HCT116 (cell line): ENCODE measurements at regions not wholly inside any gene's neighbourhood (a gene's known extent, or its start where the extent isn't known, plus 50 kb on each side); places are given as distances from the start of the nearest gene placed in this dataset.

ENCODE experiments used
- ATAC-seq: fragments of 200-7000 bp; cut with Tn5 transposase; 2 replicates; pipeline ENCODE4 v1.9.1; 2020; ENCODE audit warnings: mild to moderate bottlenecking, moderate library complexity
- BruUV-seq: library from RNA; stranded (reverse); fragments of 400-500 nt; replicated peaks from 2 replicates; lab custom pipeline; 2021; lab: Mats Ljungman, UMichigan
- CTCF ChIA-PET: fragments of 300-600 bp; sonication (Branson Sonifier 250); formaldehyde crosslinking; loops from one replicate; lab custom pipeline; 2021; ENCODE audit warnings: antibody characterized with exemption; lab: Charles Lee
- POLR2A ChIA-PET: fragments of 300-600, 350-600 bp; sonication (Branson Sonifier 250); formaldehyde crosslinking; loops from one replicate; lab custom pipeline; 2021; ENCODE audit warnings: antibody characterized with exemption; lab: Charles Lee
- RAD21 ChIA-PET, 2 experiments: fragments of 300-600 bp; sonication (Branson Sonifier 250); formaldehyde crosslinking; loops; one replicate each; lab custom pipeline; 2023; ENCODE audit warnings: low total read pairs in 2 of 2; ENCODE audit not compliant: uncharacterized antibody in 2 of 2, unreplicated experiment in 2 of 2, low non-redundant PET in 1 of 2; lab: Charles Lee
- DNase-seq: peaks from one replicate; pipeline ENCODE4 v3.0.0-alpha.2; 2010; ENCODE audit warnings: low read depth, low spot score
- H2AFZ ChIP-seq: fragments of 200-600 bp; shearing (Covaris generic), sonication (generic); 2 replicates; pipeline ENCODE4 v1.6.1; 2017; ENCODE audit warnings: low read depth, mixed run types, mixed read lengths, antibody characterized with exemption, low read length; ENCODE audit not compliant: poor library complexity, severe bottlenecking
- H3K27ac ChIP-seq: 2 replicates; pipeline ENCODE4 v1.5.1; 2012; ENCODE audit warnings: low read depth, low read length
- H3K27me3 ChIP-seq: fragments of 200-600 bp; sonication (generic); 2 replicates; pipeline ENCODE4 v1.6.1; 2016; ENCODE audit warnings: mixed run types, low read length, mixed read lengths; ENCODE audit not compliant: insufficient read depth
- H3K36me3 ChIP-seq, 2 experiments: fragments of 200-500 bp in 1 of 2; fragments of 200-600 bp in 1 of 2; sonication (Bioruptor generic) in 1 of 2; sonication (generic) in 1 of 2; 2 replicates each; pipeline versions ENCODE4 v1.5.1 to v1.6.1; 2014 to 2016; ENCODE audit warnings: low read length in 2 of 2, inconsistent platforms in 1 of 2, mixed read lengths in 1 of 2, mixed run types in 1 of 2; ENCODE audit not compliant: insufficient read depth in 2 of 2, control insufficient read depth in 1 of 2
- H3K4me1 ChIP-seq, 2 experiments: fragments of 200-600 bp in 1 of 2; sonication (generic) in 1 of 2; 2 replicates each; pipeline versions ENCODE4 v1.5.1 to v1.6.1; 2012 to 2017; ENCODE audit warnings: low read length in 2 of 2, inconsistent platforms in 1 of 2, mild to moderate bottlenecking in 1 of 2, mixed read lengths in 1 of 2, mixed run types in 1 of 2, moderate library complexity in 1 of 2; ENCODE audit not compliant: insufficient read depth in 2 of 2, control insufficient read depth in 1 of 2
- H3K4me2 ChIP-seq: fragments of 200-600 bp; sonication (generic); 2 replicates; pipeline ENCODE4 v1.6.1; 2017; ENCODE audit warnings: mixed run types, low read length, mixed read lengths
- H3K4me3 ChIP-seq, 2 experiments: fragments of 200-600 bp in 1 of 2; sonication (generic) in 1 of 2; replicated peaks in 1 of 2; 2 replicates each; pipeline ENCODE4 v1.5.1; 2011 to 2016; ENCODE audit warnings: low read length in 2 of 2, control low read depth in 1 of 2, low read depth in 1 of 2, mild to moderate bottlenecking in 1 of 2, mixed read lengths in 1 of 2, mixed run types in 1 of 2
- H3K79me2 ChIP-seq: fragments of 200-600 bp; sonication (generic); 2 replicates; pipeline ENCODE4 v1.6.1; 2017; ENCODE audit warnings: mild to moderate bottlenecking, mixed run types, low read length, moderate library complexity, mixed read lengths; ENCODE audit not compliant: insufficient read depth
- H3K9ac ChIP-seq: fragments of 200-600 bp; sonication (generic); 2 replicates; pipeline ENCODE4 v1.6.1; 2016; ENCODE audit warnings: low read length, mixed read lengths
- H3K9me2 ChIP-seq: fragments of 200-600 bp; sonication (generic), shearing (Covaris generic); 2 replicates; pipeline ENCODE4 v1.6.1; 2017; ENCODE audit warnings: mixed run types, mild to moderate bottlenecking, moderate library complexity; ENCODE audit not compliant: insufficient read depth
- H3K9me3 ChIP-seq, 2 experiments: fragments of 200-500 bp in 1 of 2; fragments of 200-600 bp in 1 of 2; sonication (Bioruptor generic) in 1 of 2; sonication (generic) in 1 of 2; 2 replicates each; pipeline ENCODE4 v1.6.1; 2014 to 2017; ENCODE audit warnings: low read length in 2 of 2, mixed read lengths in 2 of 2, inconsistent platforms in 1 of 2, low read depth in 1 of 2, mild to moderate bottlenecking in 1 of 2, mixed run types in 1 of 2, moderate library complexity in 1 of 2; ENCODE audit not compliant: control insufficient read depth in 1 of 2, insufficient read depth in 1 of 2
- H4K20me1 ChIP-seq: fragments of 200-600 bp; sonication (generic), shearing (Covaris generic); 2 replicates; pipeline ENCODE4 v1.6.1; 2017; ENCODE audit warnings: mixed run types, mild to moderate bottlenecking, moderate library complexity; ENCODE audit not compliant: insufficient read depth
- CEBPB ChIP-seq: IDR thresholded peaks from 2 replicates; pipeline ENCODE4 v1.6.1; 2012; ENCODE audit warnings: low read depth
- RAD21 ChIP-seq: IDR thresholded peaks from 2 replicates; pipeline ENCODE4 v1.6.1; 2012; ENCODE audit warnings: low read depth, mild to moderate bottlenecking
- SRF ChIP-seq: IDR thresholded peaks from 2 replicates; pipeline ENCODE4 v1.6.1; 2012; ENCODE audit warnings: low read depth
- YY1 ChIP-seq: IDR thresholded peaks from 2 replicates; pipeline ENCODE4 v1.6.1; 2011; ENCODE audit warnings: low read length, low read depth, moderate library complexity, mild to moderate bottlenecking; ENCODE audit not compliant: insufficient replicate concordance; ENCODE audit errors: extremely low read depth
- intact Hi-C: fragments of 100-400 bp; cut with micrococcal nuclease; formaldehyde crosslinking; loops from 2 replicates; pipeline ENCODE4 v1.10.0; 2022

DNA sequence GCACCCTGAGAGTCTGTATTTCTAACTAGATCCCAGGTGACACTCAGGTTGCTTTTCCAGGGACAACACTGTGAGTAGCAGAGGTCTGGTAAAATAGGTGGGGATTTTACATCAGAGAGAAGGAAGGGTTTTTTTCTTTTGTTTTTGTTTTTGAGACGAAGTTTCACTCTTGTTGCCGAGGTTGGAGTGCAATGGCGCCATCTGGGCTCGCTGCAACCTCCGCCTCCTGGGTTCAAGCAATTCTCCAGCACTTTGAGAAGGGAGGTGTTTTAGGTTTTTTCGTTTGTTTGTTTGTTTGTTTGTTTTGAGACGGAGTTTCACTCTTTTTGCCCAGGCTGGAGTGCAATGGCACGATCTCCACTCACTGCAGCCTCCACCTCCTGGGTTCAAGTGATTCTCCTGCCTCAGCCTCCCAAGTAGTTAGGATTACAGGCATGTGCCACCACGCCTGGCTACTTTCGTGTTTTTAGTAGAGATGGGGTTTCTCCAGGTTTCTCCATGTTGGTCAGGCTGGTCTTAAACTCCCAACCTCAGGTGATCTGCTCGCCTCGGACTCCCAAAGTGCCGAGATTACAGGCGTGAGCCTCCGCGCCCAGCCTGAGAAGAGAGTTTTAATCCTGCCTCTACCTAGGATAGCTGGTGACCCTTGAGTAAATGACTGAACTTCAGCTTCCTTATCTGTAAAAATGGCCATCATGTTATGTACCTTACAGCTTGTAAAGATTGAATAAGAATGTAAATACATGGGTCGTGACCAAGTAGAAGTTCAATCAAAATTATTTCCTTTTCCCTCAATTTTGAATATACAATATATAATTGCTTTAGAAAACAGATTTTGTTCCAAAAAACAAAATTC, 95.9 kb upstream of the FNDC3B start:
- H2AFZ ChIP-seq: peak overlapping the region; percentile 83
- no peaks in the 10 kb centered on the region for H3K4me1 ChIP-seq
- no peaks in the 10 kb centered on the region for H4K20me1 ChIP-seq
- peak overlapping the region; percentile 16; the same call in 1 of the 2 replicates for H3K4me2 ChIP-seq
- no peaks in the 10 kb centered on the region for H3K36me3 ChIP-seq
- H3K9me2 ChIP-seq: no peaks in the 10 kb centered on the region
- H3K79me2 ChIP-seq: no peaks in the 10 kb centered on the region
- intact Hi-C loops: no loop called here
- RAD21 ChIA-PET: no interaction called here
- no peaks in the 10 kb centered on the region for H3K9me3 ChIP-seq
- H3K4me3 ChIP-seq: no peak overlapping the region
- CTCF ChIA-PET: no interaction called here
- H3K9ac ChIP-seq: no peak overlapping the region
- DNase-seq (no peak), ATAC-seq (0 out of 2 replicates have a peak, but pooled peaks have one; percentile 17)
- TF ChIP-seq CEBPB (no peak), RAD21 (0 out of 2 replicates have a peak, but pooled peaks have one; percentile 6)
- no peaks in the 10 kb centered on the region for H3K27me3 ChIP-seq
- H3K27ac ChIP-seq: no peak overlapping the region
- no TSS peak for BruUV-seq
- POLR2A ChIA-PET: no interaction called here

GRCh38 chr3:171944118-171945016, 95.0 kb upstream of the FNDC3B start:
- H3K27ac ChIP-seq: no peak overlapping the region
- ATAC-seq: no peak
- H3K4me1 ChIP-seq: no peaks in the 10 kb centered on the region
- no peak overlapping the region for H3K4me3 ChIP-seq
- no peaks in the 10 kb centered on the region for H3K79me2 ChIP-seq
- BruUV-seq: no TSS peak
- no peak overlapping the region for H3K4me2 ChIP-seq
- no peak for DNase-seq
- H3K9me2 ChIP-seq: no peaks in the 10 kb centered on the region
- H4K20me1 ChIP-seq: no peaks in the 10 kb centered on the region
- no peak for TF ChIP-seq SRF
- no peak for TF ChIP-seq YY1
- no peaks in the 10 kb centered on the region for H3K9me3 ChIP-seq
- H3K36me3 ChIP-seq: no peaks in the 10 kb centered on the region
- CTCF ChIA-PET: no interaction called here
- intact Hi-C loops: no loop called here
- POLR2A ChIA-PET: no interaction called here
- no peak overlapping the region for H2AFZ ChIP-seq
- RAD21 ChIA-PET: no interaction called here
- H3K27me3 ChIP-seq: no peaks in the 10 kb centered on the region
- H3K9ac ChIP-seq: no peak overlapping the region
